Breast epithelium (tissue), 4 donors: ENCODE measurements at regions not wholly inside any gene's neighbourhood (a gene's known extent, or its start where the extent isn't known, plus 50 kb on each side); places are given as distances from the start of the nearest gene placed in this dataset.
A peak's percentile ranks its signal among the peaks of the same experiment; 100 is the strongest.

Source experiments
- DNase-seq, 2 donors: peaks; one replicate each; pipeline ENCODE4 v3.0.0-alpha.2; 2019; ENCODE audit warnings: low spot score in 2 of 2
- H3K27ac ChIP-seq, 2 donors: fragments of 200-600 bp; sonication (generic) in 1 of 2; one replicate each; pipeline ENCODE4 v1.5.1; 2016 to 2019; ENCODE audit warnings: mild to moderate bottlenecking in 1 of 2
- H3K27me3 ChIP-seq, 2 donors: fragments of 200-600 bp; sonication (generic) in 1 of 2; one replicate each; pipeline versions ENCODE4 v1.5.1 to v1.6.0; 2017 to 2019; ENCODE audit warnings: control low read depth in 1 of 2, mild to moderate bottlenecking in 1 of 2
- H3K36me3 ChIP-seq: fragments of 200-600 bp; one replicate; pipeline ENCODE4 v1.5.1; 2019
- H3K4me1 ChIP-seq, 2 donors: fragments of 200-600 bp; sonication (generic); one replicate each; pipeline ENCODE4 v1.5.1; 2016 to 2019; ENCODE audit warnings: control low read depth in 1 of 2
- H3K4me3 ChIP-seq, 3 donors: fragments of 200-600 bp; sonication (generic); 1 replicate in 2 of 3; 2 replicates in 1 of 3; pipeline ENCODE4 v1.5.1; 2016 to 2019; ENCODE audit warnings: mild to moderate bottlenecking in 3 of 3, moderate library complexity in 2 of 3
- H3K9me3 ChIP-seq, 2 donors: fragments of 200-600 bp; sonication (generic) in 1 of 2; one replicate each; pipeline ENCODE4 v1.5.1; 2016 to 2019; ENCODE audit warnings: control low read depth in 1 of 2
- POLR2A ChIP-seq: fragments of 450-650 bp; IDR thresholded peaks from one replicate; pipeline ENCODE4 v1.6.1; 2016; ENCODE audit warnings: antibody characterized with exemption, mild to moderate bottlenecking, moderate library complexity
- POLR2AphosphoS5 ChIP-seq, 3 donors: sonication (generic); formaldehyde crosslinking; IDR thresholded peaks; one replicate each; pipeline ENCODE4 v1.6.1; 2017; ENCODE audit warnings: antibody characterized with exemption in 3 of 3
- intact Hi-C: fragments of 100-400 bp; cut with DNase I; formaldehyde crosslinking; loops from one replicate; pipeline ENCODE4 v1.15.1; 2023; ENCODE audit warnings: low total_unique reads
- TF ChIP-seq, protein P1 (sequence below), 3 donors: fragments of 450-650 bp; IDR thresholded peaks; one replicate each; pipeline ENCODE4 v1.5.1; 2016 to 2017; ENCODE audit warnings: antibody characterized with exemption in 3 of 3, mild to moderate bottlenecking in 3 of 3, moderate library complexity in 3 of 3

GRCh38 chr5:141757402-141757801 is 75.4 kb upstream of the ARAP3 start:
- DNase-seq = no peak
- TF ChIP-seq POLR2A = no peak
- TF ChIP-seq, protein P1, sequence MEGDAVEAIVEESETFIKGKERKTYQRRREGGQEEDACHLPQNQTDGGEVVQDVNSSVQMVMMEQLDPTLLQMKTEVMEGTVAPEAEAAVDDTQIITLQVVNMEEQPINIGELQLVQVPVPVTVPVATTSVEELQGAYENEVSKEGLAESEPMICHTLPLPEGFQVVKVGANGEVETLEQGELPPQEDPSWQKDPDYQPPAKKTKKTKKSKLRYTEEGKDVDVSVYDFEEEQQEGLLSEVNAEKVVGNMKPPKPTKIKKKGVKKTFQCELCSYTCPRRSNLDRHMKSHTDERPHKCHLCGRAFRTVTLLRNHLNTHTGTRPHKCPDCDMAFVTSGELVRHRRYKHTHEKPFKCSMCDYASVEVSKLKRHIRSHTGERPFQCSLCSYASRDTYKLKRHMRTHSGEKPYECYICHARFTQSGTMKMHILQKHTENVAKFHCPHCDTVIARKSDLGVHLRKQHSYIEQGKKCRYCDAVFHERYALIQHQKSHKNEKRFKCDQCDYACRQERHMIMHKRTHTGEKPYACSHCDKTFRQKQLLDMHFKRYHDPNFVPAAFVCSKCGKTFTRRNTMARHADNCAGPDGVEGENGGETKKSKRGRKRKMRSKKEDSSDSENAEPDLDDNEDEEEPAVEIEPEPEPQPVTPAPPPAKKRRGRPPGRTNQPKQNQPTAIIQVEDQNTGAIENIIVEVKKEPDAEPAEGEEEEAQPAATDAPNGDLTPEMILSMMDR (IDR thresholded peaks at IDR 0.05) = peak in 1 of 3 donors; percentile 14
- no peak for TF ChIP-seq POLR2AphosphoS5 (IDR thresholded peaks at IDR 0.05)

GRCh38 chr5:141756196-141756595 is 74.2 kb upstream of the ARAP3 start:
- Histone ChIP-seq H3K9me3 (no peaks in the 10 kb centered on the region), H3K4me1 (no peaks in the 10 kb centered on the region), H3K36me3 (no peaks in the 10 kb centered on the region), H3K4me3 (no peak overlapping the region), H3K27ac (no peak overlapping the region), H3K27me3 (peaks cover 3 to 24% of the 10 kb centered on the region in 2 donors)
- no peak for DNase-seq
- intact Hi-C loops = no loop called here
- TF ChIP-seq POLR2AphosphoS5 (IDR thresholded peaks at IDR 0.05) = no peak
- TF ChIP-seq, protein P1 (IDR thresholded peaks at IDR 0.05) = no peak
- no peak for TF ChIP-seq POLR2A

More at GRCh38 chr5:141757402-141757801, 75.4 kb upstream of the ARAP3 start:
- H3K4me3 ChIP-seq = no peak overlapping the region
- intact Hi-C loops = no loop called here
- H3K27me3 ChIP-seq = peaks cover 3 to 24% of the 10 kb centered on the region in 2 donors
- H3K36me3 ChIP-seq = no peaks in the 10 kb centered on the region
- no peaks in the 10 kb centered on the region for H3K4me1 ChIP-seq
- H3K27ac ChIP-seq = no peak overlapping the region
- H3K9me3 ChIP-seq = no peaks in the 10 kb centered on the region

DNA sequence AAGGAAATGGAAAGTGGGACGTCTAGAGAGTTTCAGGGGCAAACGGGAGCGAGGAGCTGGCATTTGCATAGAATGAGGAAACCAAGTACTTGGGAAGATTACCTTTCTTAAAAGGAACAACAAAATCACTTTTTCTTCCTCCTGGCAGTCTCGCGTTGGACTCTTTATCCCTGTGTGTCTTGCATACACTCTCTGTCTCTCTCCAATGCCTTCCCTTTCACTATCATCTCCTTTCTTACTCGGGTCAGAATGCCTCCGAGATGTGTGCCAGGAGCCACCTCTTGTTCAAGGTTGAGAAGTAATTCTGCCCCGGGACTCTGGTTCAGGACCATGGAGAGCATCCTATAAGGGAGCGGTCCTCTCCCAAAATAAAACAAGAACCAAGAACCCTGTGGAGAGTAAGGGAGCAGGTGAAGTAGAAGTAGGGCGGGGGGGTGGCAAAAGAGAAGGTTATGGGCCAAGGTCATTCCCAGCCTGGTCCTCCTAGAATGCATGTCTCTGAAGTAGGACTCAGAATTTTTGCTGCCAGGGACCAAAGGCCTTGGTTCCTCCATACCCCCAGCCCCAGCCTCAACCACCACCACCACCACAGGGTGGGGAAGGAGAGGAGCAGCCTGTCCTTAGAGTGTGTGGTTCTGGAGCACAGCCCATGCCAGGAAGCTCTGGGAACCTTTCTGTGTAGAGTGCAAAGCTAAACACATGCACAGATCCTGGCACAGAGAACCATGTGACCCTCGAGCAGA is 72.1 kb upstream of the ARAP3 start:
- Histone ChIP-seq H3K9me3 (no peaks in the 10 kb centered on the region), H3K36me3 (no peaks in the 10 kb centered on the region), H3K27me3 (peaks cover 3 to 26% of the 10 kb centered on the region in 2 donors), H3K4me1 (no peaks in the 10 kb centered on the region), H3K4me3 (no peak overlapping the region), H3K27ac (no peak overlapping the region)
- TF ChIP-seq, protein P1 (IDR thresholded peaks at IDR 0.05) = no peak
- TF ChIP-seq POLR2AphosphoS5 (IDR thresholded peaks at IDR 0.05) (no peak), POLR2A (no peak)
- DNase-seq = no peak
- intact Hi-C loops = loop anchor here (5.0 kb wide), 1 partner anchor 738 kb away; no protein-coding TSS in a partner anchor

- Histone ChIP-seq H3K4me1 (no peaks in the 10 kb centered on the region), H3K36me3 (no peaks in the 10 kb centered on the region), H3K27ac (no peak overlapping the region), H3K9me3 (no peaks in the 10 kb centered on the region), H3K27me3 (peaks cover 3 to 26% of the 10 kb centered on the region in 2 donors), H3K4me3 (no peak overlapping the region)
- no peak for DNase-seq
- intact Hi-C loops = loop anchor here (5.0 kb wide), 1 partner anchor 739 kb away; no protein-coding TSS in a partner anchor
- TF ChIP-seq, protein P1 (IDR thresholded peaks at IDR 0.05) = no peak
- TF ChIP-seq POLR2AphosphoS5 (IDR thresholded peaks at IDR 0.05) = no peak
- TF ChIP-seq POLR2A = no peak
Measured at GRCh38 chr5:141753143-141753970, 71.3 kb upstream of the ARAP3 start.
